GM19372 (cell line): ENCODE measurements at regions not wholly inside any gene's neighbourhood (a gene's known extent, or its start where the extent isn't known, plus 50 kb on each side); places are given as distances from the start of the nearest gene placed in this dataset.

Source experiments
- ATAC-seq: cut with Tn5 transposase; IDR thresholded peaks from one replicate; pipeline ENCODE4 v1.9.1; 2021; ENCODE audit warnings: mild to moderate bottlenecking, low read depth, moderate library complexity; ENCODE audit not compliant: unreplicated experiment

DNA sequence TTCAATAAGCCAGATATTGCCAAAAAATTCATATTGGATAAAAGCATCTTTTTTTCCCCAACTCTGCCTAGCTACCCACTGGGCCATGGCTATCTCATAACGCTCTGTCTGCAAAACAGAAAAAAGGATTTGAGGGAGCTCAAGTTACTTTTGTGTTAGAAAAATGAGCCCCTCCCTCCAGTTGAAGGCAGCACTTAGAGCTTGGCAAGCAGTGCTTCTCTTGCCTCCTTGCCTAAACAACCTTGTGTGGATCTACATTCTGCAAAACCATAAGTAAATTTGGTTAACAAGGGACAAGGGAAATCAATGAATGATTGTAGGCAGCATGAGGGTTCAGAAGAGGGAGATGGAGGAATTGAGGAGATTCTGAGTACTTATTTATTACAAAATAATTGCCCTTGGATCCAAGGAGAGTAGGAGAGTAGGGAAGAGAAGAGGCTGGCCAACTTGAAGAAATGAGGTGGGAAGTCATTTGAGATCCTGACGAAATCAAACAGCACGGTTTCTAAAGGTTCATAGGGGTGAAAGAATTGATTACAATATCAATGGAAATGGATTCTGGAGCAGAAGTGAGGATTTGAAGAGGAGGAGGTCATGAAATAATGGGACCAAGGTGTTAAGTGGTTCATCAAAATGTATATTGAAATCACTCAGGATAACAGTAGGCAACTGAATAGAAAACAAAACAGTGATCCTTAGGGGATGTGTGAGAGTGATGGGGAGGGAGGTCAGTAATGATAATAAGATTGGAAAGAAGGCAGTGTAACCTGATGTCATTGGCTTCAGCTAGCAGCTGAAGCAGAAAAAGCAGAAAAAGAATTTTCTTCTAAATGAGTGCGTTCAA lies 434.8 kb upstream of the IGFBP7 start:
- ATAC-seq, result no peak

DNA sequence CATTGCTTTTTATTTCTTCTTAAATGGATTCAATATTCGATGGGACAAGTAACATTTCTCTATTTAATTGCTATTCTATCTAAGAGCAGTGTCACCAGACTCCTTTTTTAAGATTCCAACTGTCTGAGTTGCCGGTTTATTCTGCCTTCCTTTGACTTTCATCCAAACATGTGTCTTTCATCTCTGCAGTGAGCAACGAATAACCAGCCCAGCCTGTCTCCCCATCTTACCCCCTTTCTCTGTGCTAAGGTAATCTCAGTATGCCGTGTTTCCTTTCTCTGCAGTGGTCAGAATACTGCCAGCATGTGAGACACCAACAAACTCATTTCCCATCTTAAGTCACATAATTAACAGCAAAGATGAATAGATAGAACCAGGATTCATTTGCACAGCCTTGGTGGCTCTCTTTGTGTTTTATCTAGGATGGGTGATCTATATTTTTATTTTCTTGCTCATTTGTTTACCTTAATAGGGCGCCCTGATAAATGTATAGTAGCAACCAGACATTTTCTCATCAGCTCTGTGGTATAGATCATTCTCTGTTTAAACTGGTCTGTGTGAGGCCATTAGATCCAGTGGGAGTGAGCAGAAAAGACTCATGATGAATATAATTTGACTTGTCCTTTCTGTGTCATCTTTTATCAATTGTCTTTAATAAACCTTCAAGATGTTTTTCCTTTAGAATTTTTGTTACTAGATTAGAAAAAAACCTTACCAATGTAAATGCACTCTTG lies 394.8 kb upstream of the IGFBP7 start:
- ATAC-seq, result no peak

DNA sequence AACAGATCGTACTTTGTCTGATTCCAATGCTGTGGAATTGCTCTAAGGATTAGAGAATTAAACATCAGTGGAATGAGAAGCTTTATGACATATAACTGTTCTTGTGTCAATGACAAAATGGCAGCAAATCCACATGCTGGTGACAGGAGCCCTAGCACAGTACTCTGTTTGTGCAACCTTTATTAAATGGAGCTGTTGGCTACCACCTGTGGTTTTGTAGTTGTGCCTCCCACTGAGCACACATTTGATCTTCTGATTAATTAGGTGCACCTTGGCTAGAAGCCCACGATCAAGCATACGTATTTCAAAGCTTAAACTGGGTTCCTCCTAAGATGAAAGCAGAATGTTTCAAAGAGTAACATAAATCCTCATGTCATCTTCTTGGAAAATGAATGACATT lies 394.0 kb upstream of the IGFBP7 start:
- no peak for ATAC-seq

DNA sequence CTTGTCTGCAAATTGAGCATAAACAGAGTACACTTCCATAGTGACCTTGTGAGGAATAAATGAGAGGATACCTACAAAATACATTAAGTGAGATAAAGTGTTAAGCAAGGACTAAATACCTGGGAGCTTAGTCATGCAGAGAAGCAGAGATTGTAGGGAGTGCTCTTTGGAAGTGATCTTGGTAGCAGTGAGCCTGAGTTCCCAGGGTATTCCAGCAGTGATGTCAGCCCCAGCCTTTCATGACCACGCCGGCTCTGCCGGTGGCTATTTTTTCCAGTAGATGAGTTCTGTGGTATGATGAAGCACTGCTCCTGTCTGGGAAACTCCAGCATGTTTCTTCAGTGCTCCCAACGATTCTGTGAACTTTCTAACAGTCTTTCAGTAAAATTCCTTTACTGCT lies 391.5 kb upstream of the IGFBP7 start:
- no peak for ATAC-seq

DNA sequence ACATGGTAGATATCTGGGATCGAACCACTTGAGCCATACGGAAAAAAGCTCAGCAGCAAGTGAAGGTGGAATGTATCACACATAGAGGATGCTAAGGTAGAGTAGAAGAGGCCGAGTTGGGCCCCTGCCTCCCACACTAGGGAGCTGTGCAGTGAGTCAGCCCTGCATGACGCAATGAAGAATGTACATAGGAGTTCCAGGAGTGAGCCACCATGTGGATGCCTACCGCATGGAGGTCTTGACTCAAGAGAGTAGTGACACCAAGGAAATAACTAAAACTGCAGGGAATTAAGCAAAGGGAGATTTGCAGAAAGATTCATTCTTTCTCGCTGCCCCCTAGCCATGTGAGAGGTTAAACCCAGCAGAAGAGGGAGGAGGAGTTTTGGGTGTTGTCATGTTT lies 389.6 kb upstream of the IGFBP7 start:
- ATAC-seq, result no peak

DNA sequence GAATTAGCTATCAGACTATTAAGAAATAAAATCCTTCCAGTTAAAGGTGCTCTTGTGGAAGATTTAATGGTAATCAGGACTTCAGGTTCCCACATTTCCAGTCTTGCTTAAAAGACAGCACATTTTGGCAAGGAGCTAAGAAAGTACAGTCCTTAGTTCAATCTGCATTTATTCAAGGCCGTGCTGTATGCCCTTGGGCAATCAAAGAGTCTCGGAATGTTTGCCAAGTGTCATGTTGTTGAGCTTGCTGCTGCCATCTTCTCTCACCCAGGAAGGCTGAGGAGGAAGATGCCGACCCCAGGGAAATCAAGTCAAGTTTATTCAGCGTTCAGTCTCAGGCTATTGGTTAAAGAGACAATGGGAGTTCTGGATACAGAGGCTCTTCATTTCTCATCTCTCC lies 388.1 kb upstream of the IGFBP7 start:
- no peak for ATAC-seq

DNA sequence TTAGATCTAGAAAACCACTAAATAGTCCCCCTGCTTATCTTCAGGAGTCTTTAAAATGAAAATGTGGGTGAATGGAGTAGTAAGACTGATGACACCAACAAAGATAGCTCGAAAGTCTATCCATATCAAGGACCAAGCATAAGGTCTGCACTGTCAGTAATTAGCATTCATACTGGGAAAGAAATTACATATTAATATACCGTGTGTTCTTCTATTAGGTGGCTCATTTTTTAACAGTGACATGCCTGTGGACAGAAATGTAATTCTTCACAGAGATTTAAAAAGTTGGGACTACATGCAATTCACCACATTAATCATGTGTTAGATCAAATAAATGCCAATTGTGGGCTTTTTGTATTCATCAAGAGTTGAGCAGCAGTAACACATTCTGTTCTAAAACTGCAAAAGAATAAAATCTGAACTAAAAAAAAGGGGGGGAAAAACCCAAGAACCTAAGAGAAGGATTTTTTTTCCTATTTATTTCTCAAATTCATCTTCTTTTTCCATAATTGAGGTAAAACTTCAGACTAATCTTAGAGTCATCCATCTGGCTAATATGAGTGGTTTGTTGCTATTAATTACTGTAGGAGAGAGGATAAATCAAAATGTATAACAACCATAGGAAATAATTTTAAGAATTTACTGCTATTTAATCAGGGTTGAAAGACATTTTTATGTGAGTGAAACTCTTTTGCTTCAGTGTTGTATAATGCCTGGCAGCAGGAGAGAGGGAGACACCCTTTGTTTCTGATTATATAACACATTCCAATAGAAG lies 386.7 kb upstream of the IGFBP7 start:
- no peak for ATAC-seq

DNA sequence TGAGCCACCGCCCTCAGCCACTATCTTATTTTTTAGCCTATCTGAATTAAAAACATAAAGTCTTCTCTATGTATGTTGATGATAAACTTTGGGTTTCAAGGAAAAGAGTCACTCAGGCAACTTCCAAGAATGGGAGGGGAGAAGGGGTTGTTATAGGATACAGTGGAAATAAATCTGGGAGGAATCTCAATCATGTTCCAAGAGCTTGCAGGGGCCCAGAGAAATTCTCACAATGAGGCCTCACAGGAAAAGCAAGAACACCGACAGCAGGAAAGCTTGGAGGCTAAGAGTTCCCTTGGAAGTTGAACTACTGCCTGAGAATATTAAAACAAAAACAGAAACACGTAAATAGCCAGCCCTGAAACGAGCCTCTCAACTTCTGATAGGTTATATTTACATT lies 384.6 kb upstream of the IGFBP7 start:
- no peak for ATAC-seq

DNA sequence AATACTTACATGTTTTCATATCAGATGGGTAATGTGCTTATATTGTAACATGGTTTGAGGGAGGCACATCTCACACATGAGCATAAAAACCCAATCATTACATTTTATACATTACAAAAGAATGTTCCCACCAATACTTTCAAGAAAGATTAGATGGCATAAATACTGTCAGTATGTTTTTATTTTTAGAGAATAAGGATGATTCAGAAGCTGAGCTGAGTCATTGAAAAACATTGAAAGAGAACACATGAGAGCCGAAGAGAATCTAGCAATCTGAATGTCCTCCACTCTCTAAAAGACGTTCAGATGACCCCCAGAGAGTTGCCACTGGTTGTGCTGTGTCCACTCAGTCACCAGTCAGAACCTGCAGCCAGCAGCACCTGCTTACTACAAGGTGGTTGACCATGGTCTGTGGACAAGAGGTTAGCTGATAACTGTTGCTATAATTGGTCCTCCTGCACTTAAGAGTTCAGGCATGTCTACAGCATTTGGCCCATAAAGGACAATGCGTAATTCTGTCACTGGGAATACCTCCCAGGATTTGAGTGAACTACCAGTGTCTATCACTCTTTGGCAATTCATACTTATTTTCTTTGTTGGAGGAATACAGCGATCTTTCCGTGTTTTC lies 382.2 kb upstream of the IGFBP7 start:
- no peak for ATAC-seq

DNA sequence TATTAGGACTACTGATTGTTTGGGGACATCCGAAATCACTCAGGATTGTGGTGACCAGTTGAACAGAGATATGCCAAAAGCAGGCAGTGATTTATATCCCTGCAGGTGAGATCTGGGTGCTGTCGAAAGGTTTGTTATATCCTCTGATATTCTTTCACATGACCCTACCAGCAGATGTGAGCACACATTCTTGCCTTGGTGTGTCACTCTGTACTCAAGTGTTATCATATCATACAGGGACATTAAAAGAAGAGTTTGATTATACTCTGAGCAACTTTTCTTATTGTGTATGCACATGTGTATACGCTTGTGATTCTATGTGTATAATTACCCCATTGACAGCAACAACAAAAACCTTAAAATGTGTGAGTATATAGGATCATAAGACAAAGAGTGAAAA lies 381.2 kb upstream of the IGFBP7 start:
- no peak for ATAC-seq

DNA sequence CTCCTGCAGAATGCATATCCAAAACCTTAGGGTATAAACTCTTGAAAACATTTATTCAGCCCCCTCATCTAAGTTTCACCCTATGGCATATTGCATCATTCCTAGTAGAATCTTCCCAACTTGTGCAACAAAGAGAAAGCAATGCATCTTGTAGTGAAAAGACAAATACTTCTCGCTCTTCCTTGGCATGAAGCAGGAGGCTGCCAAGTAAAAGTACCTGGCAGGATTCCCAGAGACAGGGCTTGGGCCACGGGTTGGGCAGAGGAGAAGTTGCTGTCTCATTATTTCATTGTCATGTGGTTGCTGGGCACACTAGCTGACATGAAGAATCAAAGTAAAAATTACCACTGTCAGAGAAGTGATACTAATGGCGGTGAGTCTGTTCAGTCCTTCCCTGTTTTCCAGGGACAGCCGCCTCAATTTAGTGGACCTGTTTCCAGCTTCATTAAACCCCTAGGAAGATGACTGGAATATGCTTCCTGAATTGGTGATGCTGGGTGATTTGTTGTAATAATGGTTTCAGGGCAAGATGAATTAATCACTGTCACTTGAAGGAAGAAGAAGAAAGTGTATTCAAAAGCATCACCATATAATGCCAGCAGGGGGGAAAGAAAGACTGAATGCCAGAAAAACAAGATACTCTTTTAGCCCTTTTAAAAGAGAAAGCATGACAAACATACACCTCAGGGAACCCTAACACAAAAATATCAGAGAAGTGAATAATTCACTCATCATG lies 380.5 kb upstream of the IGFBP7 start:
- no peak for ATAC-seq

DNA sequence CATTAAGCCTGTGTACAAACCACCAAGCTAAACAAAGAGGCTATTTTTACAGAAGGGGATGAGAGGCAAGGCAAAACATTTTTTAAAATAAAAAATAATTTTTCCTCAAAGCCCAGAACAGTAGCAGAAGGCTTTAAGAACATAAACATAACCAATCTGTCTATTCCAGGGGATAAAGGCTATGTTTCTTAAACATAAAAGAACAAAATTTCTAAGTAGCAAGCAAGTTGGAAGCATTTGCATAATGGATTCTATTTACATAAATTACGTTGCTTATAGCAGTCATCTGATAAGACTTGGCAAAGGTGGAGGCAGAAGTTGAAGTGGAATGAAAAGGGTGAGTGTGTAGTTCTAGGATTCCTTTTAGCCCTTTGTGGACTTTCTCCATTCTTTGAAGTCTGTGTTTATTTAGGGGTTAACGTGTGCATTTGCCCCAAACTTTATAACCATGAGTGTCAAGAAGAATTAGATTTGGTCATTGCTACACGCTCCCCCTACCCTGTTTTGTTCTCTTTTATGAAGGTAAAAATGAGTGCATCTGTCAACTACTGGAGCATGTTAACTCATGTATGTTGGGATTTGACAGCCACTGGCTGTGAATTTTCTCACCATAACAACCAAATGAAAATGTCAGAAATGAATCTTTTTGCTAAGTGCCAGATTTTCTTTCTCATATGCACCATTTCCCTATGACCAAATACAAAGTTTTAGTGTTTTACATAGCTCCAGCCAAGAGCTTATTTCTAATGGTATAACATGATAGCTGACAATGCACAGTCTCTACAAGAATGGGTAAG lies 378.4 kb upstream of the IGFBP7 start:
- no peak for ATAC-seq

DNA sequence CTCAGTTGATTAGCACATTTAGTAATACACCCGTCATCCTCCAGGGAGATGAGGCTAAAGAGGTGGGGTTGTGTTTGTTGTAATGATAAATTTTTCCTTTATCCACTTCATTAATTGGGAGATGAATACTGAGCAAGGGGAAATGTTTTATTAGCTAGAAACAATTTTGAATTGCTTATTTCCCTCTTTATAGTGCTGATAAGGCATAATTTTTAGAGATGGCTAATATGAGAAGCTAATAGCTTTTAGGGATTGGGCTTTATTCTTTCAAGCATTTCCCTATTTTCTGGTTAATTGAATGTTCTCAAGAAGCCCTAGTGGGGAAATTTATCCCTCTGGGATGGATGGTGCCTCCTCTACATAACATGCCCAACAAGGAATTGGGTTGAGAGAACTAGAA lies 365.2 kb upstream of the IGFBP7 start:
- no peak for ATAC-seq

DNA sequence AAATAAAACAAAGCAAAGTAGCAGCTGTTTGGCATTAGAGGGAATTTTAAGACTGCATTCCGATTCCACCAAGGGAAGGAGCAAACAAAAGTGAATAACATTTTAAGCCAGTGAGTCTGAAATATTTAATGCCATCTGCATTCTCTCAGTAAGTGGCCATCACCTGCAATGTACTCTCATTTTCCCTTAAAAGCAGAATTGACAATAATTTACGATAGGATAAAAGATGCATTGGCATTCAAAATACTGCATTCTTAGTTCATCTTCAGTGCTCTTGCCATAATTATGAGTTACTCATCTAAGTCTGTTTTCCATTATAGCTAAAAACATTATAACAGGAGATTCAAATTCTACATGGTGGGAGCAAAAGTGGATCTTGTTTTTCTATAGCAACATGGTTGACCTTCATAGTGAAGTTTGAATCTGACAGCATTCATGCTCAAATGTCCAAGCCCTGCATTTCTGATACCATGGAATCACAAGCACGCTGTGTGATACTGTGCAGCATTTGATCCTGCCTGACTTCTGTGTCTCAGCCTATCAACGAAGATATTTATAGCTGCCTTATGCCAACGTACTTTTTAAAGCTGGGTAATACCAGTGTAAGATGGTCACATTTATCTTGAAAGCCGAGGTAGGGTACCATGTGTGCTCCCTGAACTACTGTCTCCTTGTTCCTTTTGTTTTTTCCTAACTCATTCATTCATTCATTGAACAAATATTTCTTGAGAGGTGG lies 355.3 kb upstream of the IGFBP7 start:
- no peak for ATAC-seq

DNA sequence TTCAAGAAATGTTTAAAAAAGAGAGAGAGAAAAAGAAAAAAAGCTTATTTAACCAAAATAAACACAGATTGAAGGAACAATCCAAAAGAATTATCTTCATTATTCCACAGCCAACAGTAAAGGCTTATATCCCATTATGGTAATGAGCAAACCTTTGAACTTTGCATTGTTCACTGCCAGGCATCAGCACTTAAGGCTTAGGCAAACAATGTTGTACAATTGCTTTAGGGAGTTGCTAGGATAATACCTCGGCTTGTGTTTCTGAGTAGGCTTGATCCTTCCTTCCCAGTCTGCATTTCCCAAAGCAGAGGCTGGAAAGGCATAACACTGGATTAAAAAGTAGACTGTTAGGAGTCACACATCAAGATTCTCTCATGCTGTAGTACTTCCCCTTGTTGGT lies 352.7 kb upstream of the IGFBP7 start:
- no peak for ATAC-seq

DNA sequence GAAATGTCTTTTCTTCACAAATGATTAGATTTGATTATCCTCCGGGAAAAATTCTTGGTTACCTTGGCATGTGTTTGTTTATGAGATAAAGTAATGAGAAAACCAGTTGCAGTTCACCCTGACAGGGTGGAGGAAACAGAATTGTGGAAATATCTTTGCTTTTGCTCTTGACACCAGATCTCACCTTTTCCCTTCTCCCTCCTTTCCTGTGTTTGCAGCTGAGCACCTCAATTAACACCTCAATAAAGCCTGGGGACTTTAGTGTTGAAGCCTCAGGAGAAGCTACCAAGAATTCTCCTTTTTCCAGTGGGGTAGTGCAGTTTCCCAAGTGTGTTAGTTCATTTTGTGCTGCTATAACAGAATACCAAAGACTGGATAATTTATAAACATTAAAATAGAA lies 350.8 kb upstream of the IGFBP7 start:
- no peak for ATAC-seq

DNA sequence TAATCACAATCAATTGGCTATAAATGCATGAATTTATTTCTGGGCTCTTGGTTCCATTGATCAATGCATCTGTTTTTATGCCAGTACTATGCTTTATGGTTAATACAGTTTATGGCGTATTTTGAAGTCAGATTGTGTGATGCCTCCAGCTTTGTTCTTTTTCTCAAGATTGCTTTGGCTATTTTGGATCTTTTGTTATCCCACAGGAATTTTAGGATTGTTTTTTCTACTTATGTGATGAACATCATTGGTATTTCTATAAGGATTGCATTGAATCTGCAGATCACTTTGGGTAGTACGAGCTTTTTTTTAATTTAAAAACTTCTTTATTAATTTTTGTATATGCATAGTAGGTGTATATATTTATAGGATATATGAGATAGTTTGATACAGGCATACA lies 338.7 kb upstream of the IGFBP7 start:
- ATAC-seq, result no peak

DNA sequence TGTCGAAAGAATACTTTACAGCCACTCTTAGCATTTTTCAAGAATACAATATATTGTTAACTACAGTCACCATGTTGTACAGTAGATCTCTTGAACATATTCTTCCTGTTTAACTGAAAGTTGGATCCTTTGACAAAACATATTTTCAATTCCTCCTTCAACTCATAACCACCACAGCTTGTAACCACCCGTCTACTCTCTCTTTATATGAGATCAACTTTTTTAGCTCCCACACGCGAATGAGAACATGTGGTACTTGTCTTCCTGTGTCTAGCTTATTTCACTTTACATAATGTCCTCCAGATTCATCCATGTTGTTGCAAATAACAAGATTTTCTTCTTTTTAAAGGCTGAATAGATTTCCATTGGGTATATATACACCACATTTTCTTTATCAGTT lies 338.3 kb upstream of the IGFBP7 start:
- ATAC-seq, result no peak

DNA sequence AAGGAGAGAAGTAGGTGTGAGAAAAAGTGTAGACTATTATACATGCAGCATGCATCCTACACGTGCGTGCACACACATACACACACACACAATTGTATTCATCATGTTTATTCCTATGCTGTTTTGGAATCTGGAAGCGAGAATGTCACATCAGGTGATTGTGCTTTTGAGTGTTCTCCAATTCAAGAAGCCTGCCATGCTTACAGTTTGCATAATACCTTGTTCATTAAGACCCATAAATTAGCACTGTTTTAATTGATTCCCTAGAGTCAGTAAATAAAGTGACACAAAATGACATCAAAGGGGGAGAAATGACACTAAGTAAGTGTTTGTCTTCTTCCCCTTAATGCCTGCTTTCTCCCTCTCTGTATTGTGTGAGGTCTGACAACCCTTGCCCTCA lies 336.1 kb upstream of the IGFBP7 start:
- no peak for ATAC-seq
